ENCODE measurements at regions not wholly inside any gene's neighbourhood (a gene's known extent, or its start where the extent isn't known, plus 50 kb on each side); places are given as distances from the start of the nearest gene placed in this dataset.

DNA sequence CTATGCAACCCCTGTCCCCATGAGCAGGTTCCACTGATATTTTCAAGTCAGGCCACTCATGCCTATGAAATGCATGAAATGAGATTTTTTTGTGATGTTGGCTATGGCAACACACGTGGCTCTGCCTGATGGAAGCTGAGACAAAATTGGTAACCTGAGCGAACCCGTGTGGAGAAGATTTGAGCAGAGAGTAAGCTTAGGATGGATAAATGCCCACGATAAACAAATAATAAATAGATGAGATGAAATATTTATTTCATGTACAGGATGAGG lies 153.4 kb upstream of the IER5L start (continued):
- TF ChIP-seq CBX5 (IDR thresholded peaks at IDR 0.05; ENCODE audit: low read depth, low read length) (no peak), NANOG (IDR thresholded peaks at IDR 0.05; ENCODE audit: insufficient read depth, low read depth, low read length, poor library complexity, severe bottlenecking) (no peak), EGR1 (IDR thresholded peaks at IDR 0.05; ENCODE audit: borderline replicate concordance, low read depth, low read length) (no peak), RBBP5 (IDR thresholded peaks at IDR 0.05; ENCODE audit: borderline replicate concordance, low read depth, low read length) (no peak), CHD2 (IDR thresholded peaks at IDR 0.05; ENCODE audit: low read length) (no peak), CBX8 (IDR thresholded peaks at IDR 0.05; ENCODE audit: borderline replicate concordance, low read depth, low read length) (no peak)
- TF ChIP-seq, protein P1, sequence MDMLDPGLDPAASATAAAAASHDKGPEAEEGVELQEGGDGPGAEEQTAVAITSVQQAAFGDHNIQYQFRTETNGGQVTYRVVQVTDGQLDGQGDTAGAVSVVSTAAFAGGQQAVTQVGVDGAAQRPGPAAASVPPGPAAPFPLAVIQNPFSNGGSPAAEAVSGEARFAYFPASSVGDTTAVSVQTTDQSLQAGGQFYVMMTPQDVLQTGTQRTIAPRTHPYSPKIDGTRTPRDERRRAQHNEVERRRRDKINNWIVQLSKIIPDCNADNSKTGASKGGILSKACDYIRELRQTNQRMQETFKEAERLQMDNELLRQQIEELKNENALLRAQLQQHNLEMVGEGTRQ (IDR thresholded peaks at IDR 0.05; ENCODE audit: low read length): no peak
